PC-3 (cell line): ENCODE measurements at regions not wholly inside any gene's neighbourhood (a gene's known extent, or its start where the extent isn't known, plus 50 kb on each side); places are given as distances from the start of the nearest gene placed in this dataset.
"Not testable (repeated sequence)": the region's sequence is repeated elsewhere in the genome, so short reads cannot be mapped to it uniquely, and the experiment has no call there.

Experiments
- EZH2 ChIP-seq: fragments of 300-600 bp; sonication (generic); IDR thresholded peaks from one replicate; pipeline ENCODE4 v1.6.1; 2017; ENCODE audit warnings: antibody characterized with exemption, mild to moderate bottlenecking, low read length; ENCODE audit not compliant: unreplicated experiment
- TF ChIP-seq, protein P1 (sequence below): fragments of 300-600 bp; sonication (generic); conservative IDR thresholded peaks from 2 replicates; pipeline ENCODE4 v1.5.1; 2017; ENCODE audit warnings: antibody characterized with exemption, low read depth, mild to moderate bottlenecking, low read length

GRCh38 chr10:133687689-133688440, 61.3 kb upstream of the FRG2B start:
- TF ChIP-seq, protein P1, sequence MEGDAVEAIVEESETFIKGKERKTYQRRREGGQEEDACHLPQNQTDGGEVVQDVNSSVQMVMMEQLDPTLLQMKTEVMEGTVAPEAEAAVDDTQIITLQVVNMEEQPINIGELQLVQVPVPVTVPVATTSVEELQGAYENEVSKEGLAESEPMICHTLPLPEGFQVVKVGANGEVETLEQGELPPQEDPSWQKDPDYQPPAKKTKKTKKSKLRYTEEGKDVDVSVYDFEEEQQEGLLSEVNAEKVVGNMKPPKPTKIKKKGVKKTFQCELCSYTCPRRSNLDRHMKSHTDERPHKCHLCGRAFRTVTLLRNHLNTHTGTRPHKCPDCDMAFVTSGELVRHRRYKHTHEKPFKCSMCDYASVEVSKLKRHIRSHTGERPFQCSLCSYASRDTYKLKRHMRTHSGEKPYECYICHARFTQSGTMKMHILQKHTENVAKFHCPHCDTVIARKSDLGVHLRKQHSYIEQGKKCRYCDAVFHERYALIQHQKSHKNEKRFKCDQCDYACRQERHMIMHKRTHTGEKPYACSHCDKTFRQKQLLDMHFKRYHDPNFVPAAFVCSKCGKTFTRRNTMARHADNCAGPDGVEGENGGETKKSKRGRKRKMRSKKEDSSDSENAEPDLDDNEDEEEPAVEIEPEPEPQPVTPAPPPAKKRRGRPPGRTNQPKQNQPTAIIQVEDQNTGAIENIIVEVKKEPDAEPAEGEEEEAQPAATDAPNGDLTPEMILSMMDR: not testable (repeated sequence)
- not testable (repeated sequence) for TF ChIP-seq EZH2
